MM.1S (cell line): ENCODE measurements at regions not wholly inside any gene's neighbourhood (a gene's known extent, or its start where the extent isn't known, plus 50 kb on each side); places are given as distances from the start of the nearest gene placed in this dataset.

ENCODE experiments used
- CTCF ChIP-seq: fragments of 300-600 bp; sonication (generic); IDR thresholded peaks from 2 replicates; pipeline ENCODE4 v1.5.1; 2016; ENCODE audit warnings: antibody characterized with exemption, low read length, mixed read lengths
- EZH2phosphoT487 ChIP-seq: fragments of 300-600 bp; sonication (generic); IDR thresholded peaks from 2 replicates; pipeline ENCODE4 v1.6.1; 2018; ENCODE audit warnings: antibody characterized with exemption, low read length

- TF ChIP-seq CTCF: no peak
- TF ChIP-seq EZH2phosphoT487: no peak
Observed at GRCh38 chr6:63509652-63510352, 62.5 kb upstream of the LOC128125822 start.
